ENCODE measurements at regions not wholly inside any gene's neighbourhood (a gene's known extent, or its start where the extent isn't known, plus 50 kb on each side); places are given as distances from the start of the nearest gene placed in this dataset.

GRCh38 chr5:12999667-13000066 is 944.8 kb downstream of the DNAH5 start:
- no peaks in the 10 kb centered on the region for H3K27me3 Mint-ChIP-seq (ENCODE audit: insufficient read depth, low read depth, poor library complexity)
- no peaks in the 10 kb centered on the region for H3K4me1 Mint-ChIP-seq
- ATAC-seq (no peak), DNase-seq (ENCODE audit: low spot score) (no peak)
- Histone ChIP-seq H3F3A (replicated peaks; ENCODE audit: low read depth) (no peaks in the 10 kb centered on the region), H3K4me3 (no peak overlapping the region), H4K20me1 (replicated peaks; ENCODE audit: insufficient read depth) (no peaks in the 10 kb centered on the region), H3K4me2 (no peak overlapping the region), H3K4me1 (ENCODE audit: insufficient read depth) (no peaks in the 10 kb centered on the region), H3K9me2 (ENCODE audit: insufficient read depth) (no peaks in the 10 kb centered on the region; the same call in 1 of the 2 replicates), H2AFZ (no peak overlapping the region), H3K79me2 (replicated peaks; ENCODE audit: insufficient read depth) (no peaks in the 10 kb centered on the region), H3K27me3 (ENCODE audit: insufficient read depth) (no peaks in the 10 kb centered on the region), H3K27ac (ENCODE audit: low read depth) (no peak overlapping the region), H3K36me3 (ENCODE audit: insufficient read depth) (no peaks in the 10 kb centered on the region)
- no peak overlapping the region for H3K27ac Mint-ChIP-seq
- TF ChIP-seq ZNF462 (CRISPR knock-in tag; IDR thresholded peaks at IDR 0.05) (no peak), STAT1 (IDR thresholded peaks at IDR 0.05; ENCODE audit: unreplicated experiment) (no peak), EZH2 (IDR thresholded peaks at IDR 0.05; ENCODE audit: low read depth, unreplicated experiment) (no peak), NANOG (IDR thresholded peaks at IDR 0.05; ENCODE audit: borderline replicate concordance) (no peak), ZNF114 (CRISPR knock-in tag; IDR thresholded peaks at IDR 0.05) (no peak), ETS1 (IDR thresholded peaks at IDR 0.05) (no peak), JUNB (IDR thresholded peaks at IDR 0.05; ENCODE audit: unreplicated experiment) (no peak), POLR2AphosphoS5 (IDR thresholded peaks at IDR 0.05; ENCODE audit: low read depth) (no peak), CREB1 (CRISPR knock-in tag; IDR thresholded peaks at IDR 0.05; ENCODE audit: low read depth) (no peak)
- H3K9me3 Mint-ChIP-seq = no peaks in the 10 kb centered on the region; the same call in 2 of the 3 replicates
- H3K4me3 Mint-ChIP-seq = no peak overlapping the region
- no peaks in the 10 kb centered on the region for H3K36me3 Mint-ChIP-seq (ENCODE audit: low read depth)

Measured in GM23338 (cell line).